K562 (cell line): ENCODE measurements at regions not wholly inside any gene's neighbourhood (a gene's known extent, or its start where the extent isn't known, plus 50 kb on each side); places are given as distances from the start of the nearest gene placed in this dataset.

Experiments used
- ATAC-seq: fragments of 200-7000 bp; cut with Tn5 transposase; 3 replicates; pipeline ENCODE4 v1.9.1; 2020; ENCODE audit warnings: moderate library complexity
- BruUV-seq: library from RNA; stranded (reverse); fragments of 400-500 nt; replicated peaks from 2 replicates; lab custom pipeline; 2021; lab: Mats Ljungman, UMichigan
- CTCF ChIA-PET: fragments of 300-600 bp; formaldehyde crosslinking; extraction: SDS; loops from one replicate; lab custom pipeline; 2021; ENCODE audit warnings: low intra/inter-chr PET ratio; lab: Yijun Ruan, JAX
- POLR2A ChIA-PET: fragments of 300-600, 350-650 bp; sonication (Branson Sonifier 250); formaldehyde crosslinking; extraction: SDS; loops from one replicate; lab custom pipeline; 2021; ENCODE audit warnings: antibody characterized with exemption, inconsistent platforms; lab: Yijun Ruan, JAX
- DNase-seq, 4 experiments: peaks; one replicate each; pipeline versions ENCODE4 v3.0.0 to v3.0.0-alpha.2; 2011 to 2018; ENCODE audit warnings: low spot score in 3 of 4, mixed read lengths in 3 of 4; ENCODE audit errors: extremely low read depth in 1 of 4
- FAIRE-seq: peaks from 2 replicates; lab custom pipeline; 2011; peaks lifted over from hg19 to GRCh38; lab: Jason Lieb, UNC
- H2AFZ ChIP-seq: 2 replicates; pipeline ENCODE4 v1.6.0; 2011; ENCODE audit warnings: low read depth, low read length, control low read depth, inconsistent platforms
- H3K27ac ChIP-seq: fragments of 200-600 bp; 3 replicates; pipeline ENCODE4 v1.8.0; 2011; ENCODE audit warnings: low read depth, mild to moderate bottlenecking, control low read depth, inconsistent platforms, low read length, moderate library complexity, mixed read lengths; ENCODE audit errors: extremely low read depth
- H3K27me3 ChIP-seq, 2 experiments: fragments of 300-600 bp in 1 of 2; 2 replicates in 1 of 2; 3 replicates in 1 of 2; pipeline versions ENCODE4 v1.6.0 to v1.8.0; 2011; ENCODE audit warnings: inconsistent platforms in 2 of 2, low read length in 2 of 2, mild to moderate bottlenecking in 1 of 2, mixed read lengths in 1 of 2, moderate library complexity in 1 of 2; ENCODE audit not compliant: control insufficient read depth in 2 of 2, insufficient read depth in 2 of 2
- H3K36me3 ChIP-seq: fragments of 300-600 bp; 3 replicates; pipeline ENCODE4 v1.8.0; 2011; ENCODE audit warnings: mild to moderate bottlenecking, low read length, inconsistent platforms; ENCODE audit not compliant: control insufficient read depth, insufficient read depth
- H3K4me1 ChIP-seq, 2 experiments: fragments of 200-600 bp in 1 of 2; replicated peaks in 1 of 2; 2 replicates in 1 of 2; 3 replicates in 1 of 2; pipeline versions ENCODE4 v1.5.1 to v1.8.0; 2011; ENCODE audit warnings: inconsistent platforms in 2 of 2, low read length in 2 of 2, mild to moderate bottlenecking in 1 of 2, mixed read lengths in 1 of 2, moderate library complexity in 1 of 2; ENCODE audit not compliant: control insufficient read depth in 2 of 2, insufficient read depth in 2 of 2
- H3K4me2 ChIP-seq: 2 replicates; pipeline ENCODE4 v1.6.1; 2011; ENCODE audit warnings: low read length, control low read depth, inconsistent platforms, mixed read lengths; ENCODE audit not compliant: insufficient read depth
- H3K4me3 ChIP-seq: fragments of 200-600 bp; sonication (generic), shearing (Covaris generic); 2 replicates; pipeline ENCODE4 v1.5.1; 2016; ENCODE audit warnings: control low read depth, inconsistent platforms
- H3K79me2 ChIP-seq: fragments of 200-600 bp; 3 replicates; pipeline ENCODE4 v1.8.0; 2011; ENCODE audit warnings: low read length, inconsistent platforms; ENCODE audit not compliant: control insufficient read depth, insufficient read depth
- H3K9ac ChIP-seq, 2 experiments: 2 replicates each; pipeline versions ENCODE4 v1.6.0 to v1.6.1; 2011; ENCODE audit warnings: low read depth in 2 of 2, low read length in 2 of 2, control low read depth in 1 of 2, inconsistent platforms in 1 of 2, mild to moderate bottlenecking in 1 of 2, mixed read lengths in 1 of 2; ENCODE audit not compliant: insufficient read depth in 1 of 2
- H3K9me1 ChIP-seq: one replicate; pipeline ENCODE4 v1.6.0; 2011; ENCODE audit warnings: inconsistent platforms, mild to moderate bottlenecking, low read length, moderate library complexity; ENCODE audit not compliant: control insufficient read depth, insufficient read depth
- H3K9me3 ChIP-seq: replicated peaks from 2 replicates; pipeline ENCODE4 v1.5.1; 2011; ENCODE audit warnings: low read depth, low read length, inconsistent platforms; ENCODE audit not compliant: control insufficient read depth, insufficient read depth
- H4K20me1 ChIP-seq: replicated peaks from 2 replicates; pipeline ENCODE4 v1.6.1; 2011; ENCODE audit warnings: low read length, inconsistent platforms, mixed read lengths; ENCODE audit not compliant: control insufficient read depth, insufficient read depth
- ATF2 ChIP-seq: sonication (generic); formaldehyde crosslinking; IDR thresholded peaks from 2 replicates; pipeline ENCODE4 v1.8.1; 2022; ENCODE audit warnings: missing genetic modification reagents
- CCAR2 ChIP-seq: fragments of 200-400 bp; formaldehyde crosslinking; IDR thresholded peaks from 2 replicates; pipeline ENCODE4 v1.6.1; 2017; ENCODE audit warnings: mild to moderate bottlenecking, low read depth, low read length
- ELF2 ChIP-seq: fragments of 250-450 bp; sonication (Bioruptor Pico); IDR thresholded peaks from 2 replicates; pipeline ENCODE4 v1.5.0; 2021; ENCODE audit warnings: mild to moderate bottlenecking
- HCFC1 ChIP-seq: IDR thresholded peaks from 2 replicates; pipeline ENCODE4 v1.6.1; 2012; ENCODE audit warnings: low read depth, low read length, improper control_type of control experiment
- MCM2 ChIP-seq: fragments of 450-650 bp; IDR thresholded peaks from 2 replicates; pipeline ENCODE4 v1.6.1; 2017; ENCODE audit warnings: low read depth, mild to moderate bottlenecking
- MEF2D ChIP-seq: conservative IDR thresholded peaks from 2 replicates; pipeline ENCODE4 v1.6.1; 2016; ENCODE audit warnings: low read depth, missing genetic modification characterization, missing compliant biosample characterization
- RCOR1 ChIP-seq, 2 experiments: IDR thresholded peaks; 2 replicates each; pipeline ENCODE4 v1.6.1; 2012; ENCODE audit warnings: low read depth in 2 of 2, low read length in 2 of 2, borderline replicate concordance in 1 of 2, improper control_type of control experiment in 1 of 2
- RFX1 ChIP-seq: fragments of 450-650 bp; IDR thresholded peaks from 2 replicates; pipeline ENCODE4 v1.6.1; 2016; ENCODE audit warnings: mild to moderate bottlenecking, moderate library complexity
- ZNF395 ChIP-seq: fragments of 200-800 bp; sonication (Bioruptor generic); IDR thresholded peaks from 2 replicates; pipeline ENCODE4 v1.6.1; 2017; ENCODE audit warnings: missing genetic modification characterization, missing compliant biosample characterization
- WGBS: fragments of 100-300 bp; shearing (Covaris generic); methylation state at CpG from one replicate; pipeline ENCODE4 v1.1.6; 2016; ENCODE audit warnings: low coverage, mixed read lengths; ENCODE audit not compliant: insufficient coverage; ENCODE audit errors: missing lambda C conversion rate; 5-methylcytosine and 5-hydroxymethylcytosine counted together
- in situ Hi-C: fragments of 300-500 bp; cut with MboI; formaldehyde crosslinking; loops from 4 replicates; pipeline ENCODE4 v1.15.0; 2018; ENCODE audit warnings: inconsistent platforms, mixed read lengths
- intact Hi-C: fragments of 100-400 bp; cut with micrococcal nuclease; formaldehyde crosslinking; loops from 2 replicates; pipeline ENCODE4 v1.14.2; 2022
- TF ChIP-seq, protein P1 (sequence below), 2 experiments: IDR thresholded peaks in 1 of 2; conservative IDR thresholded peaks in 1 of 2; 2 replicates each; pipeline ENCODE4 v1.6.1; 2016; ENCODE audit warnings: low read depth in 2 of 2, mild to moderate bottlenecking in 1 of 2, missing compliant biosample characterization in 1 of 2, missing genetic modification characterization in 1 of 2, moderate library complexity in 1 of 2

- TF ChIP-seq RFX1 (no peak), CCAR2 (no peak)
Measured at GRCh38 chr15:49712846-49713450, 92.1 kb downstream of the DTWD1 start (continued).

- no peaks in the 10 kb centered on the region for H3K9me1 ChIP-seq
- no TSS peak for BruUV-seq
- H3K4me1 ChIP-seq: no peaks in the 10 kb centered on the region
- in situ Hi-C loops (no loop called here), intact Hi-C loops (no loop called here)
- no peak overlapping the region for H3K27ac ChIP-seq
- TF ChIP-seq ZNF395 (CRISPR knock-in tag) (no peak), RCOR1 (IDR thresholded peaks at IDR 0.05; ENCODE audit: borderline replicate concordance in 1 of 2, low read depth in 2 of 2, low read length in 2 of 2) (no peak), MEF2D (tag) (no peak), ELF2 (CRISPR knock-in tag) (no peak), MCM2 (no peak), ATF2 (CRISPR knock-in tag) (no peak), HCFC1 (no peak)
- TF ChIP-seq, protein P1, sequence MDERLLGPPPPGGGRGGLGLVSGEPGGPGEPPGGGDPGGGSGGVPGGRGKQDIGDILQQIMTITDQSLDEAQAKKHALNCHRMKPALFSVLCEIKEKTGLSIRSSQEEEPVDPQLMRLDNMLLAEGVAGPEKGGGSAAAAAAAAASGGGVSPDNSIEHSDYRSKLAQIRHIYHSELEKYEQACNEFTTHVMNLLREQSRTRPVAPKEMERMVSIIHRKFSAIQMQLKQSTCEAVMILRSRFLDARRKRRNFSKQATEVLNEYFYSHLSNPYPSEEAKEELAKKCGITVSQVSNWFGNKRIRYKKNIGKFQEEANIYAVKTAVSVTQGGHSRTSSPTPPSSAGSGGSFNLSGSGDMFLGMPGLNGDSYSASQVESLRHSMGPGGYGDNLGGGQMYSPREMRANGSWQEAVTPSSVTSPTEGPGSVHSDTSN (CRISPR knock-in tag; IDR thresholded peaks at IDR 0.05; ENCODE audit: low read depth): no peak
- TF ChIP-seq, protein P1 (tag; conservative IDR thresholded peaks at IDR 0.05; ENCODE audit: low read depth): no peak
- ATAC-seq (no peak), DNase-seq (no peak), FAIRE-seq (no peak)
- no peak overlapping the region for H3K9ac ChIP-seq
- WGBS: 0% methylated on average over 1 of the region's 1 CpG
- H3K36me3 ChIP-seq: no peaks in the 10 kb centered on the region
- no peak overlapping the region for H3K4me2 ChIP-seq
- ChIA-PET POLR2A (no interaction called here), CTCF (no interaction called here)
- H3K27me3 ChIP-seq: no peaks in the 10 kb centered on the region
- H2AFZ ChIP-seq: no peak overlapping the region
- H3K4me3 ChIP-seq: no peak overlapping the region
- no peaks in the 10 kb centered on the region for H4K20me1 ChIP-seq
- peaks cover 4% of the 10 kb centered on the region for H3K9me3 ChIP-seq
- H3K79me2 ChIP-seq: no peaks in the 10 kb centered on the region
Measured at GRCh38 chr15:49715211-49715610, 94.4 kb downstream of the DTWD1 start.
